ENCODE measurements at regions not wholly inside any gene's neighbourhood (a gene's known extent, or its start where the extent isn't known, plus 50 kb on each side); places are given as distances from the start of the nearest gene placed in this dataset.
"Not testable (repeated sequence)": the region's sequence is repeated elsewhere in the genome, so short reads cannot be mapped to it uniquely, and the experiment has no call there.

DNA sequence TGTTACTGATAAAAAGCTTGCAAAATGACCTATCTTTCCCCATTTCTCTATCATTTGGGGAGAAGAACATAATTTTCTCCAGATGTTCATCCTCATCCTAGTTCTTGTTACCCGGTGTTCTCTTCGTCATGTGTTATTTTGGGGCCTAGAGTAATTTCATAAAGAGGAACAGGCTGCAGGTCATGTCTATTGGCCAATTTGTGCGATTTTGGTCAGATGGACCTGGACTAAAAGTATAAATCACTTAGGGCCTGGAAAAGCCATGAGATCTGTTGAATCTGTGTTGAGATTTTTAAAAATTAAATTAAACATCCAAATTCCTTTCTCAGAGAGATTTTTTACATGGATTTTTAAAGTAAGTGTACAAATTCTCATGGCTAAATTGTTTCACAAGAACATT lies 241.3 kb upstream of the PLXNA2 start:
- TF ChIP-seq, protein P1, sequence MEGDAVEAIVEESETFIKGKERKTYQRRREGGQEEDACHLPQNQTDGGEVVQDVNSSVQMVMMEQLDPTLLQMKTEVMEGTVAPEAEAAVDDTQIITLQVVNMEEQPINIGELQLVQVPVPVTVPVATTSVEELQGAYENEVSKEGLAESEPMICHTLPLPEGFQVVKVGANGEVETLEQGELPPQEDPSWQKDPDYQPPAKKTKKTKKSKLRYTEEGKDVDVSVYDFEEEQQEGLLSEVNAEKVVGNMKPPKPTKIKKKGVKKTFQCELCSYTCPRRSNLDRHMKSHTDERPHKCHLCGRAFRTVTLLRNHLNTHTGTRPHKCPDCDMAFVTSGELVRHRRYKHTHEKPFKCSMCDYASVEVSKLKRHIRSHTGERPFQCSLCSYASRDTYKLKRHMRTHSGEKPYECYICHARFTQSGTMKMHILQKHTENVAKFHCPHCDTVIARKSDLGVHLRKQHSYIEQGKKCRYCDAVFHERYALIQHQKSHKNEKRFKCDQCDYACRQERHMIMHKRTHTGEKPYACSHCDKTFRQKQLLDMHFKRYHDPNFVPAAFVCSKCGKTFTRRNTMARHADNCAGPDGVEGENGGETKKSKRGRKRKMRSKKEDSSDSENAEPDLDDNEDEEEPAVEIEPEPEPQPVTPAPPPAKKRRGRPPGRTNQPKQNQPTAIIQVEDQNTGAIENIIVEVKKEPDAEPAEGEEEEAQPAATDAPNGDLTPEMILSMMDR (IDR thresholded peaks at IDR 0.05; ENCODE audit: insufficient read depth, low read length, missing control alignments), result no peak
- ChIA-PET CTCF (no interaction called here), POLR2A (no interaction called here)
- no peak for DNase-seq (ENCODE audit: low read depth, low spot score)
- no peak overlapping the region for H3K4me3 ChIP-seq (ENCODE audit: low read depth, low read length)

DNA sequence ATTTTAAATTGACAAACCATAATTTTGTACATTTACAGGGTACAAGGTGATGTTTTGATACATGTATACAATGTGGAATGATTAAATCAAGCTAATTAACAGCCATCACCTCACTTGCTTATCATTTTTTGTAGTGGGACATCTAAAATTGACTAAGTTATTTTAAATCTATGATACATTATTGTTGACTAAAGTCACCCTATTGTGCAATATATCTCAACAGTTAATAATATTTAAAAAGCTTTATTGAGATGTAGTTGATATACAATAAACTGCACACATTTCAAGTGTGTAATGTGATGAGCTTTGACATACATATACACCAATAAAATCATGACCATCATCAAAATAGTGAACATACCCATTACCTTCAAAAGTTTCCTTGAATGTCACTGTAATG lies 242.5 kb upstream of the PLXNA2 start:
- no peak overlapping the region for H3K4me3 ChIP-seq (ENCODE audit: low read depth, low read length)
- ChIA-PET CTCF (no interaction called here), POLR2A (no interaction called here)
- TF ChIP-seq, protein P1 (IDR thresholded peaks at IDR 0.05; ENCODE audit: insufficient read depth, low read length, missing control alignments), result no peak
- DNase-seq (ENCODE audit: low read depth, low spot score), result no peak

DNA sequence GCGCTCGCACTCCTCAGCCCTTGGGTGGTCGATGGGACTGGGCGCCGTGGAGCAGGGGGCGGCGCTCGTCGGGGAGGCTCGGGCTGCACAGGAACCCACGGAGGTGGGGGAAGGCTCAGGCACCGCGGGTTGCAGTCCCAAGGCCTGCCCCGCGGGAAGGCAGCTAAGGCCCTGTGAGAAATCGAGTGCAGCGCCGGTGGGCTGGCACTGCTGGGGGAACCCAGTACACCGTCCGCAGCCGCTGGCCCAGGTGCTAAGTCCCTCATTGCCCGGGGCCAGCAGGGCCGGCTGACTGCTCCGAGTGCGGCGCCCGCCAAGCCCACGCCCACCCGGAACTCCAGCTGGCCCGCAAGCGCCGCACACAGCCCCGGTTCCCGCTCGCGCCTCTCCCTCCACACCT lies 244.2 kb upstream of the PLXNA2 start:
- POLR2A ChIA-PET; DNase-seq (ENCODE audit: low read depth, low spot score); H3K4me3 ChIP-seq (ENCODE audit: low read depth, low read length); CTCF ChIA-PET: not testable (repeated sequence)

DNA sequence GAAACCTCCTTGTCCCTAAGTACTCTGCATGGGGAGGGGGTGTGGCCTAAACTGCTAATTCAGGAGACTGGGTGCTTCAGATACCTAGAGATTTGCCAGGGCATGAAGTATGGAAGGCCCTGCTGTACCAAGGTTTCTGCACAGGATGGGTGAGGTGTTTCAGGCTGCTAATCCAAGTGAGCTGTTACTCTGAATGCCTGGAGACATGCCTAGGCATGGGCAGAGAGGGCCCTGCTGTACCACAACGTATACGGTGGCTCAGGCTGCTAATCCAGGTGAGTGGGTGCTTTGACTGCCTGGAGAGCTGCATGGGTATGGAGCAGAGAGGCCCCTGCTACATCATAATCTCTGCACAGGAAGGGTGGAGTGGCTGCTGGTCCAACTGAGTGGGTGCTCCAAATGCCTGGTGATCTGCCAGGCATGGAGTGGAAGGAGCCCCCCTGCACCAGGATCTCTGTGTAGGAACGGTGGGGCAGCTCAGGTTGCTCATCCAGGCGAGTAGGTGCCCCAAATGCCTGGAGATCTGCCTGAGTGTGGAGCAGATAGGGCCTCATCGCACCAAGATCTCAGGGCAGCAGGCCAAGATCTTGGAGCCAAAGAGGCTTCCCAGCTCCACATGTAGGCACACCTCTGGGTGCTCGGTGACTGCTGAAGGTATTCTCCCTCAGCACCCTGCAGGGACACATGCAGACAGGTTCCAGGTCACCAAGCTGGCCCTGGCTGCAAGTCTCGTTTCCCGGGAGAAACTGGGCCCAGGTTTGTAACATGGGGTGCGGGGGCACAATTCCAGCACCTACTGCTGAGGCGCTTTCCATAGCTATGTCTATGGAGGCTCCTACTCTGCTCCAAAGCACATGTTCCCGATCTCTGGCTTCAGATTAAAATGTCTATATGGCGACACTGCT lies 252.5 kb upstream of the PLXNA2 start:
- CTCF ChIA-PET, result no interaction called here
- no peak for DNase-seq (ENCODE audit: low read depth, low spot score)
- POLR2A ChIA-PET, result no interaction called here
- TF ChIP-seq, protein P1 (IDR thresholded peaks at IDR 0.05; ENCODE audit: insufficient read depth, low read length, missing control alignments), result no peak
- H3K4me3 ChIP-seq (ENCODE audit: low read depth, low read length), result no peak overlapping the region

DNA sequence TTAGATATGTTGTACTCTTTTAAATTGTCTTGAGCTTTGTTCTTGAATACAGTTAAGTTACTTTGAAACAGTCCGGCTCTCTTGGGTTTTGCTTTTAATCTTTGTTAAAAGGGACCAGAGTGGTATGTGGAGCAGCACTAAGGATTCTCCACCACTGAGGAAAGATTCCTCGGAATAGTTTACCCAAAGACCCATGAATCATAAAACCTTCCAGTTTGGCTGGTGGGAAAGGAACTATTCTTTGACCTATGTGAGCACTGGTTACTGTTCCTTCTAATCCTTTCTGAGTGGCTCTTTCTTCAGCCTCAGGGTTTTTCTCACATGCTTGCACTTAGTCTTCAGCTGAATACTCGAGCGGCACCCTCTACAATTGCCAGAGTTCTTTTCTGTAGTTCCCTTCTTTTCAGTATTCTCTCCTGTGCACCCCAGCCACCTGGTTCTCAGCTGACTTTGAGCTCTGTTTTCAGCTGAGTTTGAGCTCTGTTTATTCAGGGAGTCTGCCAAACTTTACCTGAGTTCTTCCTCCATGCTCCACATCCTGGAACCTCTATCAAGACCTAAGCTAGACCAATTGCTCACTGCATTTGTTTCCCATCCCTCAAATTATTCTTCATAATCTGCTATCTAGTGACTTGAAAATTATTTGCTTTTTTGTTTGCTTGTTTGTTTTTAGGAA lies 253.8 kb upstream of the PLXNA2 start:
- TF ChIP-seq, protein P1 (IDR thresholded peaks at IDR 0.05; ENCODE audit: insufficient read depth, low read length, missing control alignments), result no peak
- no peak overlapping the region for H3K4me3 ChIP-seq (ENCODE audit: low read depth, low read length)
- ChIA-PET POLR2A (no interaction called here), CTCF (no interaction called here)
- DNase-seq (ENCODE audit: low read depth, low spot score), result no peak

DNA sequence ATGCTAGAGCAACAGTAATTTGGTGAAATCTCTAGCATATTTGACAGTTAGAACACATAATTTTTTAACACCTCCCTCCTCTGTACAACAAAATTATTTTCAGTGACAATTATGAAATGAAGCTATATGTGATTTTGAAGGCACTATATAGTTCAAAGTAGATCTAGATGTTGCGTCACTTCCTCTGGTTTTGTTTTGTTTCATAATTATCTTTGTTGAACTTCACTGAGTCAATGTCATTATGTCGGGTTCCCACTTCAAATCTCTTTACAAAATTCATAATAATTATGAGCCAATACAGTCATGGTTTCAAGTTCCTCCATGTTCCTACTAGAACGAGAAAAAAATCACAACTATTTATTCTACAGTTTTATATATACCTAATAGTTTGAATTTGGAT lies 254.8 kb upstream of the PLXNA2 start:
- CTCF ChIA-PET, result no interaction called here

More for the DNA sequence above, 254.8 kb upstream of the PLXNA2 start:
- H3K4me3 ChIP-seq (ENCODE audit: low read depth, low read length), result no peak overlapping the region
- no peak for DNase-seq (ENCODE audit: low read depth, low spot score)
- POLR2A ChIA-PET, result no interaction called here
- TF ChIP-seq, protein P1 (IDR thresholded peaks at IDR 0.05; ENCODE audit: insufficient read depth, low read length, missing control alignments), result no peak

Data from AG04449 (cell line).